ENCODE measurements at regions not wholly inside any gene's neighbourhood (a gene's known extent, or its start where the extent isn't known, plus 50 kb on each side); places are given as distances from the start of the nearest gene placed in this dataset.

GRCh38 chr5:98454904-98455303, 318.6 kb upstream of the RGMB start:
- Histone ChIP-seq H3K4me1 (ENCODE audit: insufficient read depth) (peaks cover 55% of the 10 kb centered on the region), H3K9ac (peak overlapping the region; percentile 73), H3K4me3 (peak overlapping the region; percentile 63), H3K9me2 (ENCODE audit: insufficient read depth) (no peaks in the 10 kb centered on the region), H3F3A (ENCODE audit: insufficient read depth) (peaks cover 60% of the 10 kb centered on the region), H4K20me1 (ENCODE audit: insufficient read depth) (no peaks in the 10 kb centered on the region), H3K79me2 (ENCODE audit: insufficient read depth) (no peaks in the 10 kb centered on the region), H3K4me2 (ENCODE audit: unreplicated experiment) (peak overlapping the region; percentile 85), H3K9me3 (ENCODE audit: low read depth) (no peaks in the 10 kb centered on the region), H3K27me3 (replicated peaks; ENCODE audit: insufficient read depth) (no peaks in the 10 kb centered on the region), H2AFZ (peak overlapping the region; percentile 17), H3K36me3 (ENCODE audit: low read depth) (no peaks in the 10 kb centered on the region), H3K27ac (peak overlapping the region; percentile 94)
- WGBS, 2 experiments (ENCODE audit: low coverage in 1 of 2, low lambda C conversion rate in 2 of 2, missing lambda C conversion rate in 2 of 2), result 1 to 2% methylated on average over 4 of the region's 4 CpGs
- in situ Hi-C loops (cut with MboI), result loop anchor here (10.0 kb wide), 1 partner anchor 310 kb away; no protein-coding TSS in a partner anchor
- no peak for TF ChIP-seq EZH2 (IDR thresholded peaks at IDR 0.05; ENCODE audit: insufficient read depth, poor library complexity, severe bottlenecking)
- no peak for TF ChIP-seq EZH2phosphoT487 (IDR thresholded peaks at IDR 0.05; ENCODE audit: insufficient read depth, low read depth)
- peak; percentile 98 for DNase-seq

GRCh38 chr5:98455665-98456064, 317.8 kb upstream of the RGMB start:
- Histone ChIP-seq H3K9me2 (ENCODE audit: insufficient read depth) (no peaks in the 10 kb centered on the region), H3K27ac (peak overlapping the region; percentile 94), H3K9me3 (ENCODE audit: low read depth) (no peaks in the 10 kb centered on the region), H3K9ac (peak overlapping the region; percentile 73), H4K20me1 (ENCODE audit: insufficient read depth) (no peaks in the 10 kb centered on the region), H3K36me3 (ENCODE audit: low read depth) (no peaks in the 10 kb centered on the region), H3K4me1 (ENCODE audit: insufficient read depth) (peaks cover 61% of the 10 kb centered on the region), H3K27me3 (replicated peaks; ENCODE audit: insufficient read depth) (no peaks in the 10 kb centered on the region), H3F3A (ENCODE audit: insufficient read depth) (peaks cover 60% of the 10 kb centered on the region), H3K4me3 (peak overlapping the region; percentile 63), H2AFZ (peak overlapping the region; percentile 17), H3K4me2 (ENCODE audit: unreplicated experiment) (peak overlapping the region; percentile 85), H3K79me2 (ENCODE audit: insufficient read depth) (no peaks in the 10 kb centered on the region)
- peak; percentile 77 for DNase-seq
- in situ Hi-C loops (cut with MboI), result loop anchor here (10.0 kb wide), 1 partner anchor 309 kb away; no protein-coding TSS in a partner anchor
- WGBS, 2 experiments (ENCODE audit: low coverage in 1 of 2, low lambda C conversion rate in 2 of 2, missing lambda C conversion rate in 2 of 2), result 25 to 29% methylated on average over 3 of the region's 3 CpGs
- TF ChIP-seq EZH2 (IDR thresholded peaks at IDR 0.05; ENCODE audit: insufficient read depth, poor library complexity, severe bottlenecking) (no peak), EZH2phosphoT487 (IDR thresholded peaks at IDR 0.05; ENCODE audit: insufficient read depth, low read depth) (no peak)

GRCh38 chr5:98458004-98458403, 315.5 kb upstream of the RGMB start:
- no peaks in the 10 kb centered on the region for H4K20me1 ChIP-seq (ENCODE audit: insufficient read depth)
- H3K27ac ChIP-seq, result peak overlapping the region; percentile 75
- H3K9ac ChIP-seq, result peak overlapping the region; percentile 43
- H3K9me3 ChIP-seq (ENCODE audit: low read depth), result no peaks in the 10 kb centered on the region
- peaks cover 64% of the 10 kb centered on the region for H3K4me1 ChIP-seq (ENCODE audit: insufficient read depth)
- H3K27me3 ChIP-seq (replicated peaks; ENCODE audit: insufficient read depth), result no peaks in the 10 kb centered on the region
- H3F3A ChIP-seq (ENCODE audit: insufficient read depth), result peaks cover 60% of the 10 kb centered on the region
- no peaks in the 10 kb centered on the region for H3K79me2 ChIP-seq (ENCODE audit: insufficient read depth)
- WGBS, 2 experiments (ENCODE audit: low coverage in 1 of 2, low lambda C conversion rate in 2 of 2, missing lambda C conversion rate in 2 of 2), result 2 to 6% methylated on average over 2 of the region's 2 CpGs
- no peak overlapping the region for H3K4me3 ChIP-seq
- 0 out of 2 replicates have a peak overlapping the region, but pooled peaks have one; percentile 9 for H2AFZ ChIP-seq
- peak; percentile 92 for DNase-seq
- H3K9me2 ChIP-seq (ENCODE audit: insufficient read depth), result no peaks in the 10 kb centered on the region
- in situ Hi-C loops (cut with MboI), result loop anchor here (10.0 kb wide), 1 partner anchor 307 kb away; no protein-coding TSS in a partner anchor
- peak overlapping the region; percentile 26 for H3K4me2 ChIP-seq (ENCODE audit: unreplicated experiment)
- no peak for TF ChIP-seq EZH2 (IDR thresholded peaks at IDR 0.05; ENCODE audit: insufficient read depth, poor library complexity, severe bottlenecking)
- no peak for TF ChIP-seq EZH2phosphoT487 (IDR thresholded peaks at IDR 0.05; ENCODE audit: insufficient read depth, low read depth)
- no peaks in the 10 kb centered on the region for H3K36me3 ChIP-seq (ENCODE audit: low read depth)

GRCh38 chr5:98458726-98459125, 314.7 kb upstream of the RGMB start:
- Histone ChIP-seq H3K9ac (peak overlapping the region; percentile 38; the same call in 1 of the 2 replicates), H3K4me1 (ENCODE audit: insufficient read depth) (peaks cover 56% of the 10 kb centered on the region), H3K9me2 (ENCODE audit: insufficient read depth) (no peaks in the 10 kb centered on the region), H3F3A (ENCODE audit: insufficient read depth) (peaks cover 58% of the 10 kb centered on the region), H3K9me3 (ENCODE audit: low read depth) (no peaks in the 10 kb centered on the region), H3K36me3 (ENCODE audit: low read depth) (no peaks in the 10 kb centered on the region), H4K20me1 (ENCODE audit: insufficient read depth) (no peaks in the 10 kb centered on the region), H3K27me3 (replicated peaks; ENCODE audit: insufficient read depth) (no peaks in the 10 kb centered on the region), H3K27ac (peak overlapping the region; percentile 75), H3K4me2 (ENCODE audit: unreplicated experiment) (peak overlapping the region; percentile 26), H2AFZ (no peak overlapping the region), H3K79me2 (ENCODE audit: insufficient read depth) (no peaks in the 10 kb centered on the region), H3K4me3 (no peak overlapping the region)
- in situ Hi-C loops (cut with MboI), result loop anchor here (10.0 kb wide), 1 partner anchor 306 kb away; no protein-coding TSS in a partner anchor
- peak; percentile 71 for DNase-seq
- TF ChIP-seq EZH2 (IDR thresholded peaks at IDR 0.05; ENCODE audit: insufficient read depth, poor library complexity, severe bottlenecking), result no peak
- no peak for TF ChIP-seq EZH2phosphoT487 (IDR thresholded peaks at IDR 0.05; ENCODE audit: insufficient read depth, low read depth)

Measured in GM23248 (cell line).